ENCODE measurements at regions not wholly inside any gene's neighbourhood (a gene's known extent, or its start where the extent isn't known, plus 50 kb on each side); places are given as distances from the start of the nearest gene placed in this dataset.
"Not testable (repeated sequence)": the region's sequence is repeated elsewhere in the genome, so short reads cannot be mapped to it uniquely, and the experiment has no call there.

- no peak for DNase-seq (ENCODE audit: extremely low read depth in 1 of 2, low read depth in 1 of 2)
Observed at GRCh38 chr2:212914392-212914791, 237.0 kb downstream of the IKZF2 start.

- no peak for DNase-seq (ENCODE audit: extremely low read depth in 1 of 2, low read depth in 1 of 2)
Observed at GRCh38 chr2:212913640-212914306, 237.6 kb downstream of the IKZF2 start.

GRCh38 chr2:212912445-212913103, 238.8 kb downstream of the IKZF2 start:
- no peak for DNase-seq (ENCODE audit: extremely low read depth in 1 of 2, low read depth in 1 of 2)

GRCh38 chr2:212911011-212911410, 240.4 kb downstream of the IKZF2 start:
- no peak for DNase-seq (ENCODE audit: extremely low read depth in 1 of 2, low read depth in 1 of 2)

GRCh38 chr2:212908682-212909435, 242.6 kb downstream of the IKZF2 start:
- DNase-seq (ENCODE audit: extremely low read depth in 1 of 2, low read depth in 1 of 2): no peak

GRCh38 chr2:212908031-212908430, 243.4 kb downstream of the IKZF2 start:
- no peak for DNase-seq (ENCODE audit: extremely low read depth in 1 of 2, low read depth in 1 of 2)

- DNase-seq (ENCODE audit: extremely low read depth in 1 of 2, low read depth in 1 of 2): no peak
Observed at GRCh38 chr2:212906620-212907019, 244.8 kb downstream of the IKZF2 start.

GRCh38 chr2:212905640-212906201, 245.7 kb downstream of the IKZF2 start:
- no peak for DNase-seq (ENCODE audit: extremely low read depth in 1 of 2, low read depth in 1 of 2)

- DNase-seq (ENCODE audit: extremely low read depth in 1 of 2, low read depth in 1 of 2): no peak
Observed at GRCh38 chr2:212904646-212905045, 246.8 kb downstream of the IKZF2 start.

- no peak for DNase-seq (ENCODE audit: extremely low read depth in 1 of 2, low read depth in 1 of 2)
Observed at GRCh38 chr2:212903413-212903812, 248.0 kb downstream of the IKZF2 start.

- DNase-seq (ENCODE audit: extremely low read depth in 1 of 2, low read depth in 1 of 2): no peak
Observed at GRCh38 chr2:212902421-212902820, 249.0 kb downstream of the IKZF2 start.

- DNase-seq (ENCODE audit: extremely low read depth in 1 of 2, low read depth in 1 of 2): no peak
Observed at GRCh38 chr2:212901604-212902275, 249.7 kb downstream of the IKZF2 start.

GRCh38 chr2:212900715-212901114, 250.7 kb downstream of the IKZF2 start:
- DNase-seq (ENCODE audit: extremely low read depth in 1 of 2, low read depth in 1 of 2): no peak

GRCh38 chr2:212898011-212898410, 253.4 kb downstream of the IKZF2 start:
- DNase-seq (ENCODE audit: extremely low read depth in 1 of 2, low read depth in 1 of 2): no peak

GRCh38 chr2:212897296-212897695, 254.1 kb downstream of the IKZF2 start:
- no peak for DNase-seq (ENCODE audit: extremely low read depth in 1 of 2, low read depth in 1 of 2)

- no peak for DNase-seq (ENCODE audit: extremely low read depth in 1 of 2, low read depth in 1 of 2)
Observed at GRCh38 chr2:212894026-212894425, 257.4 kb downstream of the IKZF2 start.

GRCh38 chr2:212893216-212893615, 258.2 kb downstream of the IKZF2 start:
- no peak for DNase-seq (ENCODE audit: extremely low read depth in 1 of 2, low read depth in 1 of 2)

GRCh38 chr2:212892193-212892592, 259.2 kb downstream of the IKZF2 start:
- DNase-seq (ENCODE audit: extremely low read depth in 1 of 2, low read depth in 1 of 2): no peak

GRCh38 chr2:212891580-212891979, 259.8 kb downstream of the IKZF2 start:
- no peak for DNase-seq (ENCODE audit: extremely low read depth in 1 of 2, low read depth in 1 of 2)

GRCh38 chr2:212882626-212883025, 268.8 kb downstream of the IKZF2 start:
- no peak for DNase-seq (ENCODE audit: extremely low read depth in 1 of 2, low read depth in 1 of 2)

GRCh38 chr2:212876556-212876955, 274.9 kb downstream of the IKZF2 start:
- DNase-seq (ENCODE audit: extremely low read depth in 1 of 2, low read depth in 1 of 2): not testable (repeated sequence)
